ENCODE measurements at regions not wholly inside any gene's neighbourhood (a gene's known extent, or its start where the extent isn't known, plus 50 kb on each side); places are given as distances from the start of the nearest gene placed in this dataset.

DNA sequence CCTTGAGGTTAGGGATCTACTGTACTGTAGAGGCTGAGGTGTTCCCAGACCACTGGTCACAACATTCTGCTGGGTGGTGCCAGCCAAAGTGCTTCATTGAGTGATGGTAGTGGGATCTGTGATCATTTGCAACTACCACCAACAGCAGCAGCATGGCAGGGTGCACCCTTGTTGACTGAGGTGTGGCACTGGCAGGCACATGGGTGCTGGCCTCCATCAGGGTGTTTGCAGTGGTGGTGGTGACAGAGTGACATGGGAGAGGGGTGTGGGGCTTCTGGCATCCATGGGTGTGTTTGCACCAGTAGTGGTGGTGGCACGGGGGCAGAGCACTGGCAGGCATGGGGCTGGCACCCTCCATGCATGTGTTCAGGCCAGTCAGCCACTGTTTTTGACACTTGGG is 183.7 kb upstream of the LYPLAL1 start:
- ChIA-PET CTCF (no interaction called here), POLR2A (ENCODE audit: low non-redundant PET) (no interaction called here)
- DNase-seq (ENCODE audit: low spot score) = no peak
- TF ChIP-seq, protein P1, sequence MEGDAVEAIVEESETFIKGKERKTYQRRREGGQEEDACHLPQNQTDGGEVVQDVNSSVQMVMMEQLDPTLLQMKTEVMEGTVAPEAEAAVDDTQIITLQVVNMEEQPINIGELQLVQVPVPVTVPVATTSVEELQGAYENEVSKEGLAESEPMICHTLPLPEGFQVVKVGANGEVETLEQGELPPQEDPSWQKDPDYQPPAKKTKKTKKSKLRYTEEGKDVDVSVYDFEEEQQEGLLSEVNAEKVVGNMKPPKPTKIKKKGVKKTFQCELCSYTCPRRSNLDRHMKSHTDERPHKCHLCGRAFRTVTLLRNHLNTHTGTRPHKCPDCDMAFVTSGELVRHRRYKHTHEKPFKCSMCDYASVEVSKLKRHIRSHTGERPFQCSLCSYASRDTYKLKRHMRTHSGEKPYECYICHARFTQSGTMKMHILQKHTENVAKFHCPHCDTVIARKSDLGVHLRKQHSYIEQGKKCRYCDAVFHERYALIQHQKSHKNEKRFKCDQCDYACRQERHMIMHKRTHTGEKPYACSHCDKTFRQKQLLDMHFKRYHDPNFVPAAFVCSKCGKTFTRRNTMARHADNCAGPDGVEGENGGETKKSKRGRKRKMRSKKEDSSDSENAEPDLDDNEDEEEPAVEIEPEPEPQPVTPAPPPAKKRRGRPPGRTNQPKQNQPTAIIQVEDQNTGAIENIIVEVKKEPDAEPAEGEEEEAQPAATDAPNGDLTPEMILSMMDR (conservative IDR thresholded peaks at IDR 0.05; ENCODE audit: low read depth) = no peak
- no peak overlapping the region for H3K27ac ChIP-seq

DNA sequence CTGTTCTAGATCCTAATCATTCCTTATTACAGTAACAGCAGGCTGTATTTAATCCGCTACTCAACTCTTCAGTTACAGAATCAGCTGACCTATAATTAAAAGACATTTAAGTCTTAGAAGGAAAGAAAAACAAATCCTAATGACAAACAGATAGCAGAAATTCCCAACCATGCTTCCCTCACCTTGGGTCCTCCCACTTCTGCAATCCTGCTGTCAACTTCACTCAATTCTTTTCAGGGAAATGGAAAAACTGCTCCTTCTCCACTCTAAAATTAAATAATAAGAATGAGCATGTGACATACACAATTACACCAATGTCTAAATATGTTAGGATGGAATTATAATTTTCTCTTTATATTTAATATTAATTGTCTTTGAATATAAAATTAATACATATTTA is 182.6 kb upstream of the LYPLAL1 start:
- POLR2A ChIA-PET (ENCODE audit: low non-redundant PET) = no interaction called here

DNA sequence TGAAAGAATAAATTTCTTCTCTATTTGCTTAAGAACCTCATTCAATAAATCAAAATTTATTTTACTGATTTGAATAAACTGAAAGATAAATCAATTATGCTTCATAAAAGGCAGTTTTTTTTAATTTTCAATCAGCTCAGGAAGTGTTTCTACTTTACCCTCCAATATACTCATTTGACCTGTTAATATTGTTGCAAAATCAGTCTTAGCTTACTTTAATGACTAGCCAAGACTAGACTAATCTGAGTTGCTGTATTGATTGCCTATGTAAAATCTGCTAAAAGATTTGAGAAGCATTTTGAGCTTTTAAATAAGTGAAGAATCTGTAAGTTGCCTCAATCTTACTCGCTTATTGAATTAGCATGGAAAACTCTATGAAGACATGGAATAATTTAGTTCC is 179.1 kb upstream of the LYPLAL1 start:
- TF ChIP-seq, protein P1 (conservative IDR thresholded peaks at IDR 0.05; ENCODE audit: low read depth) = no peak
- no peak overlapping the region for H3K27ac ChIP-seq
- no peak for DNase-seq (ENCODE audit: low spot score)
- ChIA-PET CTCF (no interaction called here), POLR2A (ENCODE audit: low non-redundant PET) (no interaction called here)

More for the DNA sequence above, 182.6 kb upstream of the LYPLAL1 start:
- CTCF ChIA-PET = no interaction called here
- no peak for DNase-seq (ENCODE audit: low spot score)
- no peak overlapping the region for H3K27ac ChIP-seq
- TF ChIP-seq, protein P1 (conservative IDR thresholded peaks at IDR 0.05; ENCODE audit: low read depth) = no peak

DNA sequence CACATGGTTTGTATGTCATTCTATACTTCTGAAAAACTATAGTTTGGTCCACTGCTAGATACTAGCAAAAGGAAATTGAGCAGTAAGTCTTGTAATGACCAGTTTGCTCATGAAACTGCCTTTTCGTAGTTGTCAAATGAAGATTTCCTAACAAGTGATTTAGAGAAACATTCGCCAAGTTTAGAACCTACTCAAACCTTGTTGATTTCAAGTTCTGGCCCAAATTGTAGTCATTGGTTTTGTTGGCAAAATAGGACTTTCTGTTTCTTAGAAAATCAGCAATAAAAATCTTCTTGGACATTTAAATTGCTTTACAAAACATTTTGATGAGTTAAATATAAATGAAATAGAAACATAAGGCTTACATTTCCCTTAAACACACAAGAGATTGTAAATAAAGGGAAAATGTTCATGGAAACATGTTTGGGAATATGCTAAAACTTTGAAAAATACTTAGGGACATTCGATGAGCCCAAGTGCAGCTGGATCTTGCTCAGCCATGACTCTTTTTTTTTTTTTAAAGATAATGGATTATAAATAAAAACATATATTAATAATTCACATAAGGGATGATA is 178.5 kb upstream of the LYPLAL1 start:
- H3K27ac ChIP-seq = no peak overlapping the region
- TF ChIP-seq, protein P1 (conservative IDR thresholded peaks at IDR 0.05; ENCODE audit: low read depth) = no peak
- ChIA-PET POLR2A (ENCODE audit: low non-redundant PET) (no interaction called here), CTCF (no interaction called here)
- no peak for DNase-seq (ENCODE audit: low spot score)

DNA sequence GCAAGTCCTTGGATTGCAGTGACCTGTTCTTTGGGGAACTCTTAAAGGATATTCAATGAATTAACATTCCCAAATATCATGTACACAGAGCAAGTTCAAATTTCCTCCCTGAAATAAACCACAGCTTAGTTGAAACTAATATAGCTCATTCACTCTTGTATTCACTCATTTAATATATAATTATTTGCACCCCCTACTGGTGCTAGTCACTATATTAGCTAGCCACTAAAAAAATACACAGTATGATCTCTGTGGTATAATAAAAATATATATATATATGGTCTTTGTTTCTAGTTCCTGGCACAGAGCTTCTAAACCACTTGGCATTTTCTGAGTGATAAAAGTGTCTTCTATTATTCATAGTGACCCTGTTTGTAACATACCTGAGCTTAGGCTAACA is 177.3 kb upstream of the LYPLAL1 start:
- ChIA-PET POLR2A (ENCODE audit: low non-redundant PET) (no interaction called here), CTCF (interaction anchor here (0.6 kb wide), 1 partner anchor 38 kb away, joined by 3 read pairs; no protein-coding TSS in a partner anchor)
- DNase-seq (ENCODE audit: low spot score) = no peak
- H3K27ac ChIP-seq = no peak overlapping the region
- TF ChIP-seq, protein P1 (conservative IDR thresholded peaks at IDR 0.05; ENCODE audit: low read depth) = no peak

DNA sequence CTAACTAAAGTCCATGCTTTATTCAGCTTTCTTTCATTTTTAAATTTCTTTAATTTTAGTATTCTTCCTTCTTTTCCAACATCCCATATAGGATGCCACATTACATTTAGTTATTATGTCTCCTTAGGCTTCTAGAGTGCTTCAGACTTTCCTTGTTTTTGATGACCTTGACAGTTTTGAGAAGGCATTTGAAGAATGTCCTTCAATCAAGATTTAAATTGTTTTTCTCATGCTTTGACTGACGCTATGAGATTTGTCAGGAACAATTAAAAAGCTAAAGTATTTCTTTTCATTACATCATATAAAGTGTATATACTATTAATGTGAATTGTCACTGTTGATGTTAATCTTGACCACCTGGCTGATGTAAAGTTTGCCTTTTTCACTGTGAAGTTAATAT is 173.7 kb upstream of the LYPLAL1 start:
- DNase-seq (ENCODE audit: low spot score) = no peak
- ChIA-PET POLR2A (ENCODE audit: low non-redundant PET) (no interaction called here), CTCF (no interaction called here)
- no peak overlapping the region for H3K27ac ChIP-seq
- TF ChIP-seq, protein P1 (conservative IDR thresholded peaks at IDR 0.05; ENCODE audit: low read depth) = no peak

DNA sequence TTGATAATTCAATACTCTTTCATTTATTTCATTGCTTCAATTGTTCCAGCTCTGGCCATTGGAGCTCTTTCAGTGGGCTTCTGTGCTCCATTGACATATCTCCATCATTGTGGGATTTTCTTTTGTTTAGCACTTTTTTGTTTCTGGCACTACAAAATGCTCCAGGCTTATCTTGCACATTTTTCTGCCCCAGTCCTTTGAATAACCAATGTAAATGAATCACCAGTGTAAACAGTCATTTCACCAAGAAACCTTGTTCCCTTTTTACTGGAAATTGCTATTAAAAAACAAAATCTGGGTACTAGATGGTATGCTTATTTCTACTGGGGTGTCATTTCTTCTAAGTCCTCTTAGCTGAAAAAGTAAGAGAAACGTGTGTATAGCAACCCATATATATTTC is 173.0 kb upstream of the LYPLAL1 start:
- CTCF ChIA-PET = no interaction called here
- H3K27ac ChIP-seq = no peak overlapping the region
- POLR2A ChIA-PET (ENCODE audit: low non-redundant PET) = no interaction called here
- no peak for DNase-seq (ENCODE audit: low spot score)
- TF ChIP-seq, protein P1 (conservative IDR thresholded peaks at IDR 0.05; ENCODE audit: low read depth) = no peak
